ENCODE measurements at regions not wholly inside any gene's neighbourhood (a gene's known extent, or its start where the extent isn't known, plus 50 kb on each side); places are given as distances from the start of the nearest gene placed in this dataset.
"Not testable (repeated sequence)": the region's sequence is repeated elsewhere in the genome, so short reads cannot be mapped to it uniquely, and the experiment has no call there.

GRCh38 chr17:34485999-34486398 lies 93.4 kb upstream of the TMEM132E start:
- H3K27ac Mint-ChIP-seq: no peak overlapping the region
- H3K36me3 Mint-ChIP-seq: no peaks in the 10 kb centered on the region
- H3K4me3 Mint-ChIP-seq: no peak overlapping the region
- H3K27me3 Mint-ChIP-seq: peaks cover 21% of the 10 kb centered on the region
- H3K4me1 Mint-ChIP-seq: no peaks in the 10 kb centered on the region
- no peaks in the 10 kb centered on the region for H3K9me3 Mint-ChIP-seq

DNA sequence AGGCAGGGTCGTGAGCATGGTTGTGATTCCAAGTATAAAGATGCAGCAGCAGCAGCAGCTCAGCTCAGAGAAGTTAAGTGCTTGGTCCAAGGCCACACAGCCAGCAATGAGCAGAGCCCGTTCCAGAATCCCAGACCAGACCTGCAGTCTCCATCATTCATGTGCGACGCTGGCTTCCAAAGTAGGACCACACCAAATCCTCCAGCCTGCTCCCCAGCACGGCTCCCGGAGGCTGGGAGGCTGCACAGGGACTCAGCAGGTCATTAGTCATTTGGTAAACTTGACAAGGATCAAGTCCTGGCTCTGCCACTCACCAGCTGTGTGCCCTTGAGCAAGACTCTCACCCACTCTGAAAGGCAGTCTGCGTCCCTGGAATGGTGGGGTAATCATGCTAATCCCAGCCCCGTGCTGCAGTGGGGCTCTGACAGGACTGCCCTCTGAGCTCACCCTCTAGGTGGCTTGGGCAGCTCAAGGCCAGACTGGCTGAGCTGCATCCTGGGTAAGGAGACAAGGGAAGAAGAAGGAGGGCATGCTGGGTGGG lies 95.1 kb upstream of the TMEM132E start:
- Mint-ChIP-seq H3K27ac (no peak overlapping the region), H3K4me3 (no peak overlapping the region), H3K27me3 (peaks cover 18% of the 10 kb centered on the region), H3K4me1 (no peaks in the 10 kb centered on the region), H3K36me3 (no peaks in the 10 kb centered on the region), H3K9me3 (no peaks in the 10 kb centered on the region)

DNA sequence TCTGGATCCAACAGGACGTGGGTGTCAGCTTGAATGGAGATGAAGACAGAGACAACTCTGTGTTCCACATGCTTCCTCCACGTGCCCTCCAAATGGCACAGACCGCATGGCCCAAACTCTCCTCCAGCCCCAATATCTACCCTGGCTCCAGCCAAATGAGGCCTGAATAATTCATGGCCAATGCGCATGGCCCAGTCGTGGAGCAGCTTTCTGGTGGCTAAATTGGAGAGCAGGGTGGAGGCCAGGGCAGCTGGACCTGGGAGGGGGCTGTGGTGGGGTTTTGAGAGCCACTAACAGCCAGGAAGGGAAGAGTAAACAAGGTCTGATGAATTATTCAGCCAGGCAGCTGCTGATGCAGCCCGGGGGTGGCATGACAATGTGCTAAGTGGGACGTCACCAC lies 96.7 kb upstream of the TMEM132E start:
- Mint-ChIP-seq H3K4me1 (no peaks in the 10 kb centered on the region), H3K9me3 (no peaks in the 10 kb centered on the region), H3K4me3 (no peak overlapping the region), H3K36me3 (no peaks in the 10 kb centered on the region), H3K27ac (no peak overlapping the region), H3K27me3 (peaks cover 14% of the 10 kb centered on the region)

DNA sequence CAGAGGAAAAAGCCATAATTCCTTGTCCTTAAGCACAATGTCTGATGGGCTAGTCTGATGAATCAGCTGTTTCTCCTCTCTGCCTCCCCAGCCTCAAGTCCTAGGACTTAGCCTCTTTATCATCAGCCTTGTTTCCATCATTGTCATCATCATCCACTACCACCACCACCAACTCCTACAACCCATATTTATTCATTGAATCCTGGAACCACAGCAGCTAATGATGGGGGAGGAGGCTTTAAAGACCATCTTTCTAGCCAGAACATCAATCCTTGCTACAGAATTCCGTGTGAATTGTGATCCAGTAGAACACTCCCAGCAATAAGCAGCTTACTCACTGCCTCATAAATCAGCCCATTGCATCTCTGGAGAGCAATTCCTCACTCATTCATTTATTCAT lies 97.6 kb upstream of the TMEM132E start:
- Mint-ChIP-seq H3K27me3 (peaks cover 14% of the 10 kb centered on the region), H3K9me3 (no peaks in the 10 kb centered on the region), H3K27ac (no peak overlapping the region), H3K36me3 (no peaks in the 10 kb centered on the region), H3K4me1 (no peaks in the 10 kb centered on the region), H3K4me3 (no peak overlapping the region)

- no peaks in the 10 kb centered on the region for H3K9me3 Mint-ChIP-seq
- peaks cover 14% of the 10 kb centered on the region for H3K27me3 Mint-ChIP-seq
- no peaks in the 10 kb centered on the region for H3K4me1 Mint-ChIP-seq
- H3K4me3 Mint-ChIP-seq: no peak overlapping the region
- H3K27ac Mint-ChIP-seq: no peak overlapping the region
- H3K36me3 Mint-ChIP-seq: no peaks in the 10 kb centered on the region
Observed at GRCh38 chr17:34479371-34479770, 100.0 kb upstream of the TMEM132E start.

- Mint-ChIP-seq H3K4me1 (no peaks in the 10 kb centered on the region), H3K9me3 (no peaks in the 10 kb centered on the region), H3K27me3 (peaks cover 17% of the 10 kb centered on the region)
Observed at GRCh38 chr17:34478244-34478643, 101.1 kb upstream of the TMEM132E start.

GRCh38 chr17:34475296-34475695 lies 104.1 kb upstream of the TMEM132E start:
- Mint-ChIP-seq H3K4me1 (no peaks in the 10 kb centered on the region), H3K36me3 (no peaks in the 10 kb centered on the region), H3K27ac (no peak overlapping the region), H3K9me3 (peaks cover 0 to 7% (median 0%) of the 10 kb centered on the region in 3 donors), H3K27me3 (peaks cover 14% of the 10 kb centered on the region), H3K4me3 (no peak overlapping the region)

More at GRCh38 chr17:34478244-34478643, 101.1 kb upstream of the TMEM132E start:
- no peak overlapping the region for H3K27ac Mint-ChIP-seq
- H3K36me3 Mint-ChIP-seq: no peaks in the 10 kb centered on the region
- H3K4me3 Mint-ChIP-seq: no peak overlapping the region

DNA sequence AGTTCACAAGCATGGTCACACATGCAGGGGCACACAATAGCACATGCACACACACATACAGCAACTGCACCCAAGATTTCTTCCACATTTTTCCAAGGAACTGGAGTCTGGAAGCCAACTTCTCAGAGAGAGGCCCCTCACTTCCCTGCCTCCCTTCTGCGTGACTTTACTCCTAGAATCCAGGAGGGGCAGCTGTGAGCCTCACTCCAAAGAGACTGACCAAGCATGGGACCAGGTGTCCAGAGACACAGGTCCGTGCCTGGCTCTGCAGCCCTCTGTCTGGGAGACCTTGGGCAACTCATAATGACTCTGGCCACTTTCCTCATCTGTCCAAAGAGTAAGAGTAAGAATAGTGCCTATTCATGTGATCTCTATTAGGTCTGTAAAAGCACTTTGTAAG lies 104.7 kb upstream of the TMEM132E start:
- H3K36me3 Mint-ChIP-seq: no peaks in the 10 kb centered on the region
- no peak overlapping the region for H3K4me3 Mint-ChIP-seq
- H3K27ac Mint-ChIP-seq: no peak overlapping the region
- peaks cover 14% of the 10 kb centered on the region for H3K27me3 Mint-ChIP-seq
- peaks cover 0 to 7% (median 0%) of the 10 kb centered on the region in 3 donors for H3K9me3 Mint-ChIP-seq
- H3K4me1 Mint-ChIP-seq: no peaks in the 10 kb centered on the region

DNA sequence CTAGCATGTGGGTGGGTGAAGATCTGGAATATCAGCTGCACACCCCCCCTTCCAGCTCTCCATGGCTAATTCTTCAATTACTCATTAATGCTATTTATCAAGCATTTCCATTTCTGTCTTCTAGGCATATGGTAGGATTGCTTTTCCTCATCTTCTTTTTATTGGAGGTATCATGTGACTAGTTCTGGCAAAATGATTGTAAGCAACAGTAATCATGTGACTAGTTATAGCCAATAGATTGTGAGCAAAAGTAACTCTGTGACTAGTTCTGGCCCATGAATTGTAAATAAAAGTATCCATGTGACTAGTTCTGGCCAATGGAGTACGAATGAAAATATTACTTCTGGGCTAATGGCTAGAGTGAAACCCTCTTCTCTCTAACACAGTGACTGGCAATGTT lies 107.0 kb upstream of the TMEM132E start:
- Mint-ChIP-seq H3K9me3 (peaks cover 0 to 7% (median 0%) of the 10 kb centered on the region in 3 donors), H3K27ac (no peak overlapping the region), H3K4me3 (no peak overlapping the region), H3K4me1 (no peaks in the 10 kb centered on the region), H3K27me3 (peaks cover 12% of the 10 kb centered on the region), H3K36me3 (no peaks in the 10 kb centered on the region)

DNA sequence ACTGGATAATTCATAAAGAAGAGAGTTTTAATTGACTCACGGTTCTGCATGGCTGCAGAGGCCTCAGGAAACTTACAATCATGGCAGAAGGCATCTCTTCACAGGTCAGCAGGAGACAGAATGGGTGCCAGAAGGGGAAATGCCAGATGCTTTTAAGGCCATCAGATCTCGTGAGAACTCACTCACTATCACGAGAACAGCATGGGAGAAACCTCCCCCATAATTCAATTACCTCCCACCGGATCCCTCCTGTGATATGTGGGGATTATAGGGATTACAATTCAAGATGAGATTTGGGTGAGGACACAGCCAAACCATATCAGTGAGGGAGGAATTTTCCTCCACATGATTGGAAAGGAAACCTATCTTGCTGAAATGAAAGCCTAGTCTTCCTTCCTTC lies 108.1 kb upstream of the TMEM132E start:
- not testable (repeated sequence) for H3K27ac Mint-ChIP-seq, H3K9me3 Mint-ChIP-seq, H3K4me3 Mint-ChIP-seq, H3K36me3 Mint-ChIP-seq, H3K4me1 Mint-ChIP-seq
- peaks cover 15% of the 10 kb centered on the region for H3K27me3 Mint-ChIP-seq

DNA sequence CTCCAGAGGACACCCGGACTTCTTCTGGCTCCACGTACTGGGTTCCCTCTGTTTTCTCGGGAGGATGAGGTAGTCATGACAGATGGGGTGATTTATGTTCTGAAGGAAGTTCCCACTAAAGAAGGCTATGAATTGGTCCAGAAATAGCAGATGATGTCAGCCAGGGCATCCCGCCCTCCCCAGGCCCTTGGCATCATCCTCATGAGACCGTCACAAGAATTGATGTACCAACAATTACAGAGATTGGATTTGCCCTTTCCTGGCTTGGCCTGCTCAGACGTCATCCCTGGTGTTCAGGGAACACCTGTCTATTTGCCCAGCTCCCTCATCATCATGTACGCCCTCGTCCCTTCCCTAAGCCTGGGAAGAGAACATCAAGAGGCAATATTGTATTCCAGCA lies 102.8 kb upstream of the CCL1 start:
- peaks cover 13% of the 10 kb centered on the region for H3K27me3 Mint-ChIP-seq
- H3K36me3 Mint-ChIP-seq: peaks cover 1% of the 10 kb centered on the region
- no peak overlapping the region for H3K27ac Mint-ChIP-seq
- H3K4me1 Mint-ChIP-seq: no peaks in the 10 kb centered on the region
- no peak overlapping the region for H3K4me3 Mint-ChIP-seq
- no peaks in the 10 kb centered on the region for H3K9me3 Mint-ChIP-seq

DNA sequence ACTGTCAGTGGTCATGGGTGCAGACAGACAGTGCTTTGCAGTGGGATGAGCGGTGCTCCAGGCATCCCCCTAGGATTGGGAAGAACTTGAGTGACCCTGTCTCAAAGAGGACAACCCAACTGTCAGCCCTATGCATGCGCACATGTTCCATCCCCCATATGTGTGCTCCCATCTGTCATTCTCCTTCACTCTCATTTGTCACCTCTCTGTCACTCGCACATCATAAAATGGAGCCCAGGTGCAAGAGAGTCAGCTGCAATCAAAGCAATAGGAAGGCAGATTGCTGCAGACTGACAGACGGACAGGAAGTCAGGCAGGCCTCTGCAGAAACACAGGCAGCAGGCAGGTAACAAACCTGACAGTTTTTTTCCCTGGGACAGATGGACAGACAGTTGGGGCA lies 101.8 kb upstream of the CCL1 start:
- Mint-ChIP-seq H3K27ac (no peak overlapping the region), H3K27me3 (peaks cover 13% of the 10 kb centered on the region), H3K9me3 (no peaks in the 10 kb centered on the region), H3K36me3 (peaks cover 1% of the 10 kb centered on the region), H3K4me3 (no peak overlapping the region), H3K4me1 (no peaks in the 10 kb centered on the region)

GRCh38 chr17:34458266-34458665 lies 95.2 kb upstream of the CCL1 start:
- peaks cover 13% of the 10 kb centered on the region for H3K27me3 Mint-ChIP-seq

DNA sequence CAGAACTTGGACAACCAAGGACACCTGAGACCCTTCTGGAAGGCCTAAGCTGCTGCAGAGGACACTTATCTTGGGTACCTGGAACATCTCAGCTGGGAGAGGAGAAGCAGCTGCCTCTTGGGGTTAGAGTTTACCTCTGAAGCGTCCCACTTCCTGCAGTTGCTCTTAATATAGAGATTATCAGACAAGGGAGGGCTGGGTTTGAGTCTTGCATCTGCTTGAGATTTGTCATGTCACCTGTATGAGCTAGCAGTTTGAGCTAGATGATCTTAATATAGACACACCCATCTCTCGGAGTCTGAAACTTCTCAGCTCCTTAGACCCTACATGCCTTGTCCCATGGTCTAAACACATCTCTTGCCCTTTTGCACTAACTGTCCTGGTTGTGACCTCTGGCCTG lies 93.1 kb upstream of the CCL1 start:
- no peak overlapping the region for H3K4me3 Mint-ChIP-seq
- no peaks in the 10 kb centered on the region for H3K4me1 Mint-ChIP-seq
- H3K9me3 Mint-ChIP-seq: no peaks in the 10 kb centered on the region
- no peak overlapping the region for H3K27ac Mint-ChIP-seq
- H3K36me3 Mint-ChIP-seq: peaks cover 1% of the 10 kb centered on the region
- peaks cover 11% of the 10 kb centered on the region for H3K27me3 Mint-ChIP-seq

More at GRCh38 chr17:34458266-34458665, 95.2 kb upstream of the CCL1 start:
- Mint-ChIP-seq H3K27ac (no peak overlapping the region), H3K9me3 (no peaks in the 10 kb centered on the region), H3K4me1 (no peaks in the 10 kb centered on the region), H3K4me3 (no peak overlapping the region), H3K36me3 (peaks cover 1% of the 10 kb centered on the region)

DNA sequence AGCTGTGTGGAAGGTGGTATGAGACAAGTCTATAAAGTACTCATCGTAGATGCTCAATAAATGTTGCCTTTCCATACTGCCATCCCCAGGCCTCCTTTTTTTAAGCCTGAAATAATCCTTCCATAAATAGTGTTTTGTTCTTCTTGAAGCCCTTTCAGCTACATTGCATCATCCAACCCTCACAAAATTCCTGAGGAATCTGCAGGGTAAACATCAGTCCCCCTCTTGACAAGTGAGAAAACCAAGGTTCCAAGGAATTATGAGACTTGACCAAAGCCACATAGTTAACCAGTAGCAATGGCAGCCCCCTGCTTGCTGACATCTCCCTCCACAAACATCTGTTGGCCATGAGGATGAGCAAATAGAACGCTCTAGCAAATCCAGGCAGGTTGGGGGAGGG lies 89.7 kb upstream of the CCL1 start:
- no peaks in the 10 kb centered on the region for H3K9me3 Mint-ChIP-seq
- no peaks in the 10 kb centered on the region for H3K4me1 Mint-ChIP-seq
- H3K4me3 Mint-ChIP-seq: no peak overlapping the region
- H3K36me3 Mint-ChIP-seq: no peaks in the 10 kb centered on the region
- peaks cover 24% of the 10 kb centered on the region for H3K27me3 Mint-ChIP-seq
- no peak overlapping the region for H3K27ac Mint-ChIP-seq

- no peaks in the 10 kb centered on the region for H3K36me3 Mint-ChIP-seq
- H3K27me3 Mint-ChIP-seq: peaks cover 21% of the 10 kb centered on the region
- no peaks in the 10 kb centered on the region for H3K9me3 Mint-ChIP-seq
- no peak overlapping the region for H3K4me3 Mint-ChIP-seq
- no peak overlapping the region for H3K27ac Mint-ChIP-seq
- H3K4me1 Mint-ChIP-seq: no peaks in the 10 kb centered on the region
Observed at GRCh38 chr17:34451313-34451712, 88.3 kb upstream of the CCL1 start.

DNA sequence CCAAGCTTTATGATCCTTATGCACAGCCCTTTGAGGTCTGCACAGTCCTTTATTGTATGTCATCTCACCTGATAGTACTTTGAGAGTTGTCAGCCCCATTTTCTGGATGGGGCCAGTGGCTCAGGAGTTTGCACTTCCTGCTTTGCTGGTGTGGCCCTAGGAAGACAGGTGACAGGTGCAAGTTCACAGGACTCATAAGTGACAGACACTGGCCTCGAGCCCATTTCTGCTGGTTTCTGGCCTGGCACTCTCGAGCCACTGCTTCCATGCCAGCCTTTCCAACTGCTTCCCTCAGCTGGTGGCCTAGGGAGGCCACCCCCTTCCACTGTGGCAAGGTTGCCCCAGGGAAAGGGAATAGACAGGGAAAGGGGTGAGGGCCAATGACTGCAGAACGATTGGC lies 84.4 kb upstream of the CCL1 start:
- H3K4me3 Mint-ChIP-seq: no peak overlapping the region
- peaks cover 24% of the 10 kb centered on the region for H3K27me3 Mint-ChIP-seq
- H3K36me3 Mint-ChIP-seq: no peaks in the 10 kb centered on the region
- no peak overlapping the region for H3K27ac Mint-ChIP-seq
- no peaks in the 10 kb centered on the region for H3K4me1 Mint-ChIP-seq
- H3K9me3 Mint-ChIP-seq: no peaks in the 10 kb centered on the region

Measured in IgD-negative memory B cell (primary cell).